Omental fat pad (tissue), 3 donors: ENCODE measurements at regions not wholly inside any gene's neighbourhood (a gene's known extent, or its start where the extent isn't known, plus 50 kb on each side); places are given as distances from the start of the nearest gene placed in this dataset.

Experiments
- ATAC-seq: fragments of 150-250 bp; one replicate; pipeline ENCODE4 v1.9.1; 2016; ENCODE audit warnings: mild to moderate bottlenecking, moderate library complexity; ENCODE audit not compliant: low FRiP score
- DNase-seq: peaks from one replicate; pipeline ENCODE4 v3.0.0-alpha.2; 2019; ENCODE audit warnings: low spot score
- CTCF ChIP-seq, 3 donors: fragments of 450-650 bp; IDR thresholded peaks; one replicate each; pipeline ENCODE4 v1.5.1; 2016 to 2017; ENCODE audit warnings: antibody characterized with exemption in 3 of 3, mild to moderate bottlenecking in 3 of 3, moderate library complexity in 2 of 3

GRCh38 chr3:116848248-116848829 lies 138.8 kb downstream of the TUSC7 start:
- no peak for ATAC-seq
- no peak for TF ChIP-seq CTCF (IDR thresholded peaks at IDR 0.05)
- no peak for DNase-seq

- DNase-seq (no peak), ATAC-seq (no peak)
- no peak for TF ChIP-seq CTCF (IDR thresholded peaks at IDR 0.05)
Measured at GRCh38 chr3:116849261-116849688, 139.7 kb downstream of the TUSC7 start.

GRCh38 chr3:116852803-116853202 lies 143.2 kb downstream of the TUSC7 start:
- ATAC-seq (no peak), DNase-seq (no peak)
- no peak for TF ChIP-seq CTCF (IDR thresholded peaks at IDR 0.05)

GRCh38 chr3:116863270-116863770 lies 153.7 kb downstream of the TUSC7 start:
- ATAC-seq (no peak), DNase-seq (no peak)
- no peak for TF ChIP-seq CTCF (IDR thresholded peaks at IDR 0.05)

- TF ChIP-seq CTCF (IDR thresholded peaks at IDR 0.05): no peak
- no peak for DNase-seq
- ATAC-seq: no peak
Measured at GRCh38 chr3:116863822-116864589, 154.4 kb downstream of the TUSC7 start.

- ATAC-seq (no peak), DNase-seq (no peak)
- no peak for TF ChIP-seq CTCF (IDR thresholded peaks at IDR 0.05)
Measured at GRCh38 chr3:116864590-116864927, 155.0 kb downstream of the TUSC7 start.

DNA sequence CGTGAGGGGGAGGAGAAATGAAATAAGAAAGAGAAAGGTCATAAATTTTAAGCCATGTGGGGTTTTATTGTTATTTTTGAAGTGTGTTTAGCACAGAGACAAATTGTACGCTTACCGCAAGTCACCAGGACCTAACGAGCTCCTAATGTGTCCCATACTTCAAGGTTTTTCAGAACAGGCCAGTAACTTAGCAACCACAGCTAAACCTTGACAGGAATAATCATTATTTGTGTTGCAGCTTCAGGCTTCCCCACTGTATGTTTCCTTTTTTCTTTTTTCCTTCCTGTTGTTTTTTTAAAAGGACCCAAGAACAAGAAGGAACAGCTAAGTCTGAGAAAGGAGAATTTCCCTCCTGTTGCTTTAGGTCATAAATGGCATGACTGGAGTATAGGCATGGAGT lies 160.8 kb downstream of the TUSC7 start:
- DNase-seq: no peak
- ATAC-seq: no peak
- TF ChIP-seq CTCF (IDR thresholded peaks at IDR 0.05): no peak
